ENCODE measurements at regions not wholly inside any gene's neighbourhood (a gene's known extent, or its start where the extent isn't known, plus 50 kb on each side); places are given as distances from the start of the nearest gene placed in this dataset.

DNA sequence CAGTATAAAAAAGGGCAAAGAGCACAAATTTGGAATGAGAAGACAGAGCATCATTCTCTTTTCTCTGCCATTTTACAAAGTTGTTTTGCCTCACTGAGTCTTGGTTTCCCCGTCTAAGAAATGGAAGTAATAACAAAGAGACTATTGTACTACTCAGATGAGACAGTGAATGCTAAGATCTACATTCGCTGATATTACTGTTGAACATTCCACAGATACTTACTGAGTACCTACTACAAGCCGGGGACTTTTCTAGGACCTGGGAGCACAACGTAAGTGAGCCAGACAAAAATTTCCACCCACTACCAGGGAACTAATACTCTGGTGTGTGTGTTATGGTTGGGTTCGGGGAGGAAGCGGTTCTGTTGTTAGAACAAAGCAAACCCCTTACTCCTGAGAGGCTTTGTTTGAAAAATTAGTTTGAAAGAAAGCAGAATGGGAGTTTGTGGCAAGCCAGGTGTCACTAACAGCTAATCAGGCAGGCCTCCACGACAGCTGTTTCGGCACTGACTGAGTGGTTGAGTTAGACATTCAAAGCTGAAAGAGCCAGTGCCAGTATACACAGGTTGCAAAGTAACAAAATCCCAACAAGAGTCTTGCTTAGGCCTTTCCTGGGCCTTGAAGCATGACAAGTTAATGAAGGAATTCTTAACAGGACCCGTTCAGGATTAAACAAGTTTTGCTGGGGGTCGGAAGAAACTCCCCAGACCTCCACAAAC is 458.3 kb downstream of the EDEM1 start:
- TF ChIP-seq CTCF (conservative IDR thresholded peaks at IDR 0.05; ENCODE audit: low read depth, low read length): no peak
- no peak for DNase-seq (ENCODE audit: low read depth)
- H3K4me3 ChIP-seq (ENCODE audit: low read length): no peak overlapping the region

GRCh38 chr3:5650303-5650702 is 462.8 kb downstream of the EDEM1 start:
- no peak for DNase-seq (ENCODE audit: low read depth)
- TF ChIP-seq CTCF (conservative IDR thresholded peaks at IDR 0.05; ENCODE audit: low read depth, low read length): no peak
- no peak overlapping the region for H3K4me3 ChIP-seq (ENCODE audit: low read length)

DNA sequence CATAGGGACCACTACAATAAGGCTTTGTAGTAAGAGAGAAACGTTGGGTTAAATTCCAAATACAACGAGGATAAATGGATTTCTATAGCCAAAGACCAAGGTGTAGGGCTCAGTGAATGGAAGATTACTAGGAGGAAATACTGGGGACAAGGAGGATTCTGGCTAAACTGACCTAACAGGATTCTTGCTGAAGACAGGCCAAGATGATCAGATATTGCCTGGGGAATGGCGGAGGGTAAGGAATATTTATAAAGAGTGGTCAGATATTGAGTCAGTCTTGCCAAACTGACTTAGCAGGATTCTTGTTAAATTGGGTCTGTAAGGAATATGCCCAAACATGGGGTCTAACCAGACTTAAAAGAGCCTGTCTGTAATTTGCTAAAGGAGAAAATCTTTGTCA is 463.8 kb downstream of the EDEM1 start:
- DNase-seq (ENCODE audit: low read depth): no peak
- no peak overlapping the region for H3K4me3 ChIP-seq (ENCODE audit: low read length)
- no peak for TF ChIP-seq CTCF (conservative IDR thresholded peaks at IDR 0.05; ENCODE audit: low read depth, low read length)

DNA sequence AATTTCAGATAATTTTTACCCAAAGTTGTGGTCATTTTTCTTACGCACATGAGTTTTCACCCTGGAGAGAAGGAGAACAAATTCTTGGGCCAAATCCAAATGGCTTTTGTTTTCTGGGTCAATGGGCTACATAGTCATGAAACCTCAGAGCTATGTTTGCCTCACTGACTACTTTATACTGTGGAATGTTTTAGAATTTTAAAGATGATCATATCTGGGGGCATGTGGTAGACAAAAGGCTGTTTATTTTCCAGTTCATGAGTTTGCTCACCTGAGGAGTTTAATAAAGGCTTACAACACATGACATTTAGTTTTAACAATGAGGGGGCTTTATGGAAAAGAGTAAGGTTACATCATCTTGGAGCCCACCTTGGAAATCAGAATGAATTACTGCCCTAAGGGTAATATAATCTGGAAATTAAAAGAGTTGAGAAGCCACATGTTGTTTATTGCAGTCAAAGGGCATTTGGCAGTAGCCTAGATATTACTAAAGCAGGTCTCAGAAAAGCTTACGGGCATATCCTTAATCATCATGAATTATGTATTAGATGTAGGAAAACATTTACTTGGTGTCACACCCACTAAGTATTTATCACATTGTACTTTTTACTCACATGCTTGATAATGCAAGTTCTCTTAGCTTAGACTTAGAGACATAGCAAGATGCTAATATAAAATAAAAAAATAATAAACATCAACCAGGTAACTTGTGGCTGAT is 466.1 kb downstream of the EDEM1 start:
- no peak for DNase-seq (ENCODE audit: low read depth)
- H3K4me3 ChIP-seq (ENCODE audit: low read length): no peak overlapping the region
- no peak for TF ChIP-seq CTCF (conservative IDR thresholded peaks at IDR 0.05; ENCODE audit: low read depth, low read length)

DNA sequence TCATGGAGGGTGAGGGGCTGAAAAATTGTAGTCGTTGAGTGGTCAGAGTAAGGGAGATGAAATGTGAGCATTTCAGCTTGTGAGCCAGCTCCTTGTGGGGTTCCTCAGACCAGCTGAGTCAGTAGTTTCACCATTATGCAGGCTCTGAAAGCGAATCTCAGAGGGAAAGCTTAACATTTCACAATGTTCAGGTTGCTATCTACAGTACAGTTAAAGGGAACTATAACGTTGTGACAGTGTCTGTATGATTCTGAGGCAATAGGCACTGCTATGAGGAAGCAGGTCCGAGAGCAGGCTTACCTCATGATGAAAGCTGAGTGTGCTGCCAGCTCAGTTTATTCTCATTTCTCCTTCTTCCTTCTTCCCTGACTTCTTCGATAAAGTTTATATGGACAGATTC is 469.6 kb downstream of the EDEM1 start:
- no peak overlapping the region for H3K4me3 ChIP-seq (ENCODE audit: low read length)
- TF ChIP-seq CTCF (conservative IDR thresholded peaks at IDR 0.05; ENCODE audit: low read depth, low read length): no peak
- DNase-seq (ENCODE audit: low read depth): no peak

DNA sequence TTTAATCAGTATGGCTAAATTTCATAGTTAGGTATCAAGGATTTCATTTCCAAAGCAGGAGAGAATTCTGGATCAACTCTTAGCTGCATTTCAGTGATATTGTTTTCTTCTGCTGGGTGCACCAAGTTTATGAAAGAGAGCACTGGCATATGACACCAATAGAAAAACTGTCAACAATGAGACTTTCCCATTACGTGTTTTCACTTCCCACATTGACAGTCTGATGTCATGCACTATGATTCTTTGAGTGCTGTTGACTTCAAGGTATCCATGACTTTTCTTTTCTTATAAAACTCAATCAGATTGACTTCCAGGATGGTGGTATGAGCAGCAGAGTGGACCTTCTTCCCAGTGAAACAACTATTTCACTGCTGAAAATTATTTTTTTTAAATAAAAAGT is 476.1 kb downstream of the EDEM1 start:
- DNase-seq (ENCODE audit: low read depth): no peak
- no peak overlapping the region for H3K4me3 ChIP-seq (ENCODE audit: low read length)
- no peak for TF ChIP-seq CTCF (conservative IDR thresholded peaks at IDR 0.05; ENCODE audit: low read depth, low read length)

DNA sequence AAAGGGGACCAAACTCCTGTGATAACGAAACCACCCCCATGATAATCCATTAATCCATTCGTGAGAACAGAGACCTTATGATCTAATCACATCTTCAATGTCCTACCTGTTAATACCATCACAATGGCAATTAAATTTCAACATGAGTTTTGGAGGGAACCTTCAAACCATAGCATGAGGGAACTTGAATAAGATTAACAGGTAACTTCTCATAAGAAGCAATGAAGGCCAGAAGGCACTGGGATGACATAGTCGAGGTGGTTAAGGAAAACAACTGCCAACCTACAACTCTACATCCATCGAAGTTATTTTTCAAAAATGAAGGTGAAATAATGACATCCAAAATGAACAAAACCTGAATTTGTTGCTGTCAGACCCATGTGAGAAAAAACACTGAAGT is 478.9 kb downstream of the EDEM1 start:
- H3K4me3 ChIP-seq (ENCODE audit: low read length): no peak overlapping the region
- no peak for TF ChIP-seq CTCF (conservative IDR thresholded peaks at IDR 0.05; ENCODE audit: low read depth, low read length)
- DNase-seq (ENCODE audit: low read depth): no peak
